Trophoblast cell (in vitro differentiated cells and primary cell): ENCODE measurements at regions not wholly inside any gene's neighbourhood (a gene's known extent, or its start where the extent isn't known, plus 50 kb on each side); places are given as distances from the start of the nearest gene placed in this dataset.

Experiments
- DNase-seq, 2 donors: peaks; one replicate each; pipeline ENCODE4 v3.0.0-alpha.2; 2016
- H2AFZ ChIP-seq: 2 replicates; pipeline ENCODE4 v1.6.1; 2013; ENCODE audit warnings: low read length, moderate library complexity, mild to moderate bottlenecking; ENCODE audit not compliant: insufficient read depth, poor library complexity
- H2AK5ac ChIP-seq: 2 replicates; pipeline ENCODE4 v1.6.1; 2013; ENCODE audit warnings: mild to moderate bottlenecking, low read length
- H2BK120ac ChIP-seq: 2 replicates; pipeline ENCODE4 v1.6.1; 2013; ENCODE audit warnings: low read length, mild to moderate bottlenecking, moderate library complexity; ENCODE audit not compliant: insufficient read depth, poor library complexity
- H2BK12ac ChIP-seq: 2 replicates; pipeline ENCODE4 v1.6.1; 2013; ENCODE audit warnings: mild to moderate bottlenecking, low read length, moderate library complexity
- H2BK5ac ChIP-seq: 2 replicates; pipeline ENCODE4 v1.6.1; 2013; ENCODE audit warnings: low read length, low read depth, moderate library complexity, mild to moderate bottlenecking; ENCODE audit not compliant: poor library complexity
- H3K14ac ChIP-seq: 2 replicates; pipeline ENCODE4 v1.6.1; 2013; ENCODE audit warnings: mild to moderate bottlenecking, low read length
- H3K18ac ChIP-seq: 2 replicates; pipeline ENCODE4 v1.6.1; 2013; ENCODE audit warnings: mild to moderate bottlenecking, low read length
- H3K23ac ChIP-seq: 2 replicates; pipeline ENCODE4 v1.6.1; 2013; ENCODE audit warnings: low read length
- H3K27ac ChIP-seq: 2 replicates; pipeline ENCODE4 v1.5.1; 2013; ENCODE audit warnings: low read depth, mild to moderate bottlenecking, inconsistent platforms, low read length, moderate library complexity
- H3K27me3 ChIP-seq: 2 replicates; pipeline ENCODE4 v1.6.1; 2013; ENCODE audit warnings: inconsistent platforms, mild to moderate bottlenecking, low read length, moderate library complexity; ENCODE audit not compliant: insufficient read depth
- H3K36me3 ChIP-seq, 2 experiments: 1 replicate in 1 of 2; 2 replicates in 1 of 2; pipeline ENCODE4 v1.6.1; 2013; ENCODE audit warnings: low read length in 2 of 2, mild to moderate bottlenecking in 2 of 2, moderate library complexity in 1 of 2; ENCODE audit not compliant: insufficient read depth in 2 of 2, control insufficient read depth in 1 of 2
- H3K4ac ChIP-seq: 2 replicates; pipeline ENCODE4 v1.6.1; 2013; ENCODE audit warnings: low read depth, mild to moderate bottlenecking, low read length, moderate library complexity
- H3K4me1 ChIP-seq, 2 experiments: 1 replicate in 1 of 2; 2 replicates in 1 of 2; pipeline ENCODE4 v1.6.1; 2013; ENCODE audit warnings: low read length in 2 of 2, mild to moderate bottlenecking in 2 of 2, moderate library complexity in 1 of 2; ENCODE audit not compliant: insufficient read depth in 2 of 2, control insufficient read depth in 1 of 2
- H3K4me2 ChIP-seq: 2 replicates; pipeline ENCODE4 v1.6.1; 2013; ENCODE audit warnings: inconsistent platforms, mild to moderate bottlenecking, low read length, moderate library complexity
- H3K4me3 ChIP-seq: 2 replicates; pipeline ENCODE4 v1.5.1; 2013; ENCODE audit warnings: mild to moderate bottlenecking, low read depth, low read length, inconsistent platforms
- H3K79me1 ChIP-seq: one replicate; pipeline ENCODE4 v1.6.1; 2013; ENCODE audit warnings: low read length
- H3K79me2 ChIP-seq: 2 replicates; pipeline ENCODE4 v1.6.1; 2013; ENCODE audit warnings: low read length, mild to moderate bottlenecking; ENCODE audit not compliant: control insufficient read depth, insufficient read depth, poor library complexity
- H3K9ac ChIP-seq: 2 replicates; pipeline ENCODE4 v1.6.1; 2013; ENCODE audit warnings: mild to moderate bottlenecking, low read length
- H3K9me3 ChIP-seq: 2 replicates; pipeline ENCODE4 v1.6.1; 2013; ENCODE audit warnings: low read depth, mild to moderate bottlenecking, control low read depth, inconsistent platforms, low read length; ENCODE audit not compliant: insufficient read depth
- H4K12ac ChIP-seq: 2 replicates; pipeline ENCODE4 v1.6.1; 2013; ENCODE audit warnings: low read depth, mild to moderate bottlenecking, low read length, moderate library complexity
- H4K8ac ChIP-seq: 2 replicates; pipeline ENCODE4 v1.6.1; 2013; ENCODE audit warnings: low read depth, mild to moderate bottlenecking, low read length, moderate library complexity
- H4K91ac ChIP-seq: one replicate; pipeline ENCODE4 v1.6.1; 2013; ENCODE audit warnings: low read depth, mild to moderate bottlenecking, low read length, moderate library complexity
- WGBS: extraction: QIAGEN DNeasy Blood & Tissue Kit; methylation state at CpG from one replicate; pipeline ENCODE4 v1.1.7; 2013; ENCODE audit warnings: missing lambda C conversion rate; ENCODE audit not compliant: insufficient read length, insufficient coverage; ENCODE audit errors: extremely low coverage; 5-methylcytosine and 5-hydroxymethylcytosine counted together

GRCh38 chr3:87615506-87615905 lies 339.1 kb upstream of the POU1F1 start:
- Histone ChIP-seq H3K36me3 (peaks cover 0 to 2% of the 10 kb centered on the region in 2 experiments), H3K4me1 (no peaks in the 10 kb centered on the region), H3K27me3 (no peaks in the 10 kb centered on the region), H2AK5ac (no peak overlapping the region), H3K9me3 (peaks cover 8% of the 10 kb centered on the region), H3K4me3 (no peak overlapping the region), H4K12ac (no peak overlapping the region), H3K79me2 (no peaks in the 10 kb centered on the region), H4K91ac (no peak overlapping the region), H3K4ac (no peak overlapping the region), H3K23ac (no peak overlapping the region), H4K8ac (no peak overlapping the region), H3K14ac (no peak overlapping the region), H2BK120ac (no peak overlapping the region), H3K4me2 (no peak overlapping the region), H2AFZ (no peak overlapping the region), H2BK12ac (no peak overlapping the region), H3K79me1 (no peaks in the 10 kb centered on the region), H3K18ac (no peak overlapping the region), H3K9ac (no peak overlapping the region), H2BK5ac (no peak overlapping the region), H3K27ac (no peak overlapping the region)
- DNase-seq: no peak
- no CpG with 5 or more reads among the region's 4 CpGs for WGBS

GRCh38 chr3:87614998-87615397 lies 338.6 kb upstream of the POU1F1 start:
- Histone ChIP-seq H2BK120ac (no peak overlapping the region), H3K4me2 (no peak overlapping the region), H3K79me2 (no peaks in the 10 kb centered on the region), H3K18ac (no peak overlapping the region), H3K36me3 (peaks cover 0 to 2% of the 10 kb centered on the region in 2 experiments), H2BK12ac (no peak overlapping the region), H2BK5ac (no peak overlapping the region), H3K9ac (no peak overlapping the region), H3K4me3 (no peak overlapping the region), H3K14ac (no peak overlapping the region), H3K27ac (no peak overlapping the region), H4K12ac (no peak overlapping the region), H2AFZ (no peak overlapping the region), H3K9me3 (peaks cover 8% of the 10 kb centered on the region), H3K79me1 (no peaks in the 10 kb centered on the region), H4K91ac (no peak overlapping the region), H3K27me3 (no peaks in the 10 kb centered on the region), H3K4me1 (no peaks in the 10 kb centered on the region), H2AK5ac (no peak overlapping the region), H4K8ac (no peak overlapping the region), H3K4ac (no peak overlapping the region), H3K23ac (no peak overlapping the region)
- no peak for DNase-seq
- no CpG with 5 or more reads among the region's 4 CpGs for WGBS

DNA sequence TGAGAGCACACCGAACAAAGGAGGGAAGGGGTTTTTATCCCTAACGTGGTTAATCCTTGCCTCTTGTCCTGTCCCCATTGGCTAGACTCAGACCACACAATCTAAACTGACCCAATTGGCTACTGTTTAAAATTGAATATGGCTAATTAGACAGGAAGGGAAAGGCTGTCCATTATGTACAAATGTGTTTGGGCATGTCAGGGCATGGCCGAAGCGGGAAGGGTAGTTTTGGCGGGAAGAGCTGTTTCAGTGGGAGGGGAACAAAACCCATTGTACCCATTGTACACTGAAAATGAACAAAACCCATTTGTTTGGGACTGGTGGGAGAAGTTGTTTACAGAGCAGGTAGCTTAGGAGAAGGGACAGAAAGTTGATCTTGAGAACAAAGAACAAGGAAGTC lies 330.9 kb upstream of the POU1F1 start:
- Histone ChIP-seq H2BK5ac (no peak overlapping the region), H2BK120ac (no peak overlapping the region), H2BK12ac (no peak overlapping the region), H4K8ac (no peak overlapping the region), H3K4ac (no peak overlapping the region), H3K4me2 (no peak overlapping the region), H3K79me1 (no peaks in the 10 kb centered on the region), H3K27ac (no peak overlapping the region), H3K18ac (no peak overlapping the region), H4K91ac (no peak overlapping the region), H4K12ac (no peak overlapping the region), H3K23ac (no peak overlapping the region), H3K14ac (no peak overlapping the region), H3K4me3 (no peak overlapping the region), H3K9ac (no peak overlapping the region), H3K36me3 (no peaks in the 10 kb centered on the region), H2AFZ (no peak overlapping the region), H2AK5ac (no peak overlapping the region), H3K79me2 (no peaks in the 10 kb centered on the region), H3K27me3 (no peaks in the 10 kb centered on the region), H3K4me1 (no peaks in the 10 kb centered on the region), H3K9me3 (peaks cover 4% of the 10 kb centered on the region)
- no CpG with 5 or more reads among the region's 5 CpGs for WGBS
- no peak for DNase-seq

DNA sequence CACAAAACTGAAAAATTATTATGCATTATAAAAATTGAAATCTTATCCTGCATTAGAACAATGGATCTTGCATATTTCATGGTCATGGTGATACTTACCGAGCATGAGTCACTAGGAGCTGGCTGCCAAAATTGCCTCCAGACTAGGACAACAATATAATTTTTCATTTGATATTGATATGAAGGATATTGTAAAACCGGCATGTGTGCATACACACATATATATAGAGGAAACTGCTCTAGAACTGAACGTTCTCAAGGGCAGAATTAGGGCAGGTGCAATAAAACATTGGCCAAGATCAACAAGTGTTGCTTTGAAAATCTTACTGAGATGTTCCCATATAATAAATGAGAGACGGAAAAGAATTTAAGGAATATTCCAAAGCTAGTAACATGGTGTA lies 319.4 kb upstream of the POU1F1 start:
- Histone ChIP-seq H3K36me3 (no peaks in the 10 kb centered on the region), H4K91ac (no peak overlapping the region), H3K27me3 (no peaks in the 10 kb centered on the region), H4K12ac (no peak overlapping the region), H4K8ac (no peak overlapping the region), H3K4me1 (no peaks in the 10 kb centered on the region), H3K14ac (no peak overlapping the region), H3K79me1 (no peaks in the 10 kb centered on the region), H3K4me3 (no peak overlapping the region), H3K27ac (no peak overlapping the region), H2BK12ac (no peak overlapping the region), H3K4me2 (no peak overlapping the region), H3K9me3 (peaks cover 6% of the 10 kb centered on the region), H3K9ac (no peak overlapping the region), H2AK5ac (no peak overlapping the region), H3K23ac (no peak overlapping the region), H3K18ac (no peak overlapping the region), H2BK120ac (no peak overlapping the region), H2AFZ (no peak overlapping the region), H3K79me2 (no peaks in the 10 kb centered on the region), H3K4ac (no peak overlapping the region), H2BK5ac (no peak overlapping the region)
- no CpG with 5 or more reads among the region's 4 CpGs for WGBS
- DNase-seq: no peak
